Adrenal gland (tissue), 9 donors: ENCODE measurements at regions not wholly inside any gene's neighbourhood (a gene's known extent, or its start where the extent isn't known, plus 50 kb on each side); places are given as distances from the start of the nearest gene placed in this dataset.

ENCODE experiments used
- DNase-seq, 7 donors: peaks; one replicate each; pipeline ENCODE4 v3.0.0-alpha.2; 2019 to 2020
- H3K27ac ChIP-seq, 5 donors: fragments of 200-600 bp; sonication (generic) in 4 of 5; 1 replicate in 3 of 5; 2 replicates in 2 of 5; pipeline versions ENCODE4 v1.5.1 to v1.8.0; 2016 to 2020; ENCODE audit warnings: mild to moderate bottlenecking in 1 of 5
- H3K27me3 ChIP-seq: fragments of 200-600 bp; 2 replicates; pipeline ENCODE4 v1.8.0; 2021
- H3K36me3 ChIP-seq, 2 donors: fragments of 200-600 bp; replicated peaks in 1 of 2; 1 replicate in 1 of 2; 2 replicates in 1 of 2; pipeline versions ENCODE4 v1.5.1 to v1.8.0; 2018 to 2022
- H3K4me1 ChIP-seq, 2 donors: fragments of 200-600 bp; replicated peaks in 1 of 2; 1 replicate in 1 of 2; 2 replicates in 1 of 2; pipeline versions ENCODE4 v1.5.1 to v1.8.0; 2018 to 2021
- H3K4me3 ChIP-seq, 4 donors: fragments of 200-600 bp; sonication (generic) in 3 of 4; one replicate each; pipeline ENCODE4 v1.5.1; 2016 to 2018
- H3K9me3 ChIP-seq, 3 donors: fragments of 200-600 bp; sonication (generic) in 1 of 3; replicated peaks in 1 of 3; 1 replicate in 2 of 3; 2 replicates in 1 of 3; pipeline versions ENCODE4 v1.5.1 to v1.8.0; 2016 to 2021
- CTCF ChIP-seq, 6 experiments: fragments of 450-650 bp in 4 of 6; fragments of 200-600 bp in 2 of 6; sonication (generic) in 1 of 6; IDR thresholded peaks; 1 replicate in 5 of 6; 2 replicates in 1 of 6; pipeline versions ENCODE4 v1.5.1 to v1.8.0; 2016 to 2021; ENCODE audit warnings: antibody characterized with exemption in 6 of 6, mild to moderate bottlenecking in 2 of 6, moderate library complexity in 1 of 6
- POLR2A ChIP-seq, 2 donors: fragments of 450-650 bp; IDR thresholded peaks; one replicate each; pipeline ENCODE4 v1.6.1; 2017; ENCODE audit warnings: antibody characterized with exemption in 2 of 2, mild to moderate bottlenecking in 2 of 2, moderate library complexity in 1 of 2
- WGBS, 4 donors: extraction: QIAGEN DNeasy Blood & Tissue Kit in 2 of 4; methylation state at CpG; one replicate each; pipeline versions ENCODE4 v1.1.5 to v1.1.7; 2013 to 2017; 5-methylcytosine and 5-hydroxymethylcytosine counted together
- intact Hi-C, 2 donors: fragments of 100-400 bp; cut with DNase I; formaldehyde crosslinking; loops; one replicate each; pipeline versions ENCODE4 v1.14.1 to v1.15.0; 2022 to 2023
- donor health status: healthy with polysubstance abuse.
- donor health status: Bipolar disorder and iron deficiency.
- donor health status: DM: yes; HTN: yes; CAD: no.
- donor health status: DM: no; HTN: no; CAD: no.
- donor health status: DM: no; HTN: no; CAD: no.

- H3K27ac ChIP-seq: no peak overlapping the region
- H3K4me3 ChIP-seq: no peak overlapping the region
- peaks cover 0 to 5% of the 10 kb centered on the region in 2 donors for H3K4me1 ChIP-seq
- 81 to 91% (median 85%) methylated on average over 3 of the region's 3 CpGs for WGBS, 4 donors
- DNase-seq: no peak
- no peaks in the 10 kb centered on the region for H3K36me3 ChIP-seq
- H3K27me3 ChIP-seq: peaks cover 3% of the 10 kb centered on the region
- H3K9me3 ChIP-seq: no peaks in the 10 kb centered on the region
- no peak for TF ChIP-seq CTCF (IDR thresholded peaks at IDR 0.05)
- TF ChIP-seq POLR2A (IDR thresholded peaks at IDR 0.05): no peak
- intact Hi-C loops: no loop called here
Observed at GRCh38 chr13:97892717-97893116, 60.8 kb upstream of the IPO5 start.

GRCh38 chr13:97895383-97895782 lies 58.1 kb upstream of the IPO5 start:
- Histone ChIP-seq H3K4me3 (no peak overlapping the region), H3K27me3 (peaks cover 3% of the 10 kb centered on the region), H3K4me1 (peaks cover 0 to 5% of the 10 kb centered on the region in 2 donors), H3K36me3 (no peaks in the 10 kb centered on the region), H3K9me3 (no peaks in the 10 kb centered on the region), H3K27ac (no peak overlapping the region)
- intact Hi-C loops: no loop called here
- WGBS, 4 donors: 78 to 88% (median 82%) methylated on average over 1 of the region's 1 CpG
- TF ChIP-seq CTCF (IDR thresholded peaks at IDR 0.05) (no peak), POLR2A (IDR thresholded peaks at IDR 0.05) (no peak)
- DNase-seq: no peak

GRCh38 chr13:97896446-97896845 lies 57.0 kb upstream of the IPO5 start:
- intact Hi-C loops: no loop called here
- H3K27ac ChIP-seq: no peak overlapping the region
- H3K4me3 ChIP-seq: no peak overlapping the region
- WGBS, 4 donors: 91 to 98% (median 94%) methylated on average over 2 of the region's 2 CpGs
- H3K4me1 ChIP-seq: peaks cover 0 to 5% of the 10 kb centered on the region in 2 donors
- no peaks in the 10 kb centered on the region for H3K36me3 ChIP-seq
- no peaks in the 10 kb centered on the region for H3K9me3 ChIP-seq
- no peak for DNase-seq
- H3K27me3 ChIP-seq: peaks cover 3% of the 10 kb centered on the region
- TF ChIP-seq POLR2A (IDR thresholded peaks at IDR 0.05): no peak
- TF ChIP-seq CTCF (IDR thresholded peaks at IDR 0.05): no peak

GRCh38 chr13:97901716-97902115 lies 51.8 kb upstream of the IPO5 start:
- H3K4me3 ChIP-seq: no peak overlapping the region
- H3K36me3 ChIP-seq: no peaks in the 10 kb centered on the region
- no peak for DNase-seq
- no peaks in the 10 kb centered on the region for H3K9me3 ChIP-seq
- no peaks in the 10 kb centered on the region for H3K4me1 ChIP-seq
- WGBS, 4 donors: 73 to 88% (median 82%) methylated on average over 1 of the region's 1 CpG
- no peaks in the 10 kb centered on the region for H3K27me3 ChIP-seq
- no peak overlapping the region for H3K27ac ChIP-seq
- TF ChIP-seq CTCF (IDR thresholded peaks at IDR 0.05) (no peak), POLR2A (IDR thresholded peaks at IDR 0.05) (no peak)
- intact Hi-C loops: no loop called here
